ENCODE measurements at regions not wholly inside any gene's neighbourhood (a gene's known extent, or its start where the extent isn't known, plus 50 kb on each side); places are given as distances from the start of the nearest gene placed in this dataset.

GRCh38 chr4:27714073-27714472 is 853.4 kb downstream of the STIM2 start:
- FAIRE-seq (no peak), DNase-seq (no peak)
- H3K36me3 ChIP-seq (ENCODE audit: control insufficient read depth in 2 of 3, insufficient read depth in 3 of 3, low read length in 3 of 3) = no peaks in the 10 kb centered on the region
- intact Hi-C loops (cut with DNase I) = no loop called here
- no peak for TF ChIP-seq CTCF (IDR thresholded peaks at IDR 0.05; ENCODE audit: borderline replicate concordance, extremely low read depth, insufficient read depth)
- H3K9me3 ChIP-seq (ENCODE audit: control insufficient read depth in 2 of 3, insufficient read depth in 1 of 3, low read length in 3 of 3) = no peaks in the 10 kb centered on the region
- H3K27me3 ChIP-seq (ENCODE audit: control insufficient read depth, insufficient read depth, low read length) = no peaks in the 10 kb centered on the region
- no peaks in the 10 kb centered on the region for H3K4me1 ChIP-seq (ENCODE audit: control insufficient read depth in 2 of 3, insufficient read depth in 2 of 3, low read depth in 1 of 3, low read length in 3 of 3)
- no peak overlapping the region for H3K27ac ChIP-seq (ENCODE audit: low read depth in 2 of 2, low read length in 2 of 2)
- no peak overlapping the region for H3K9ac ChIP-seq (ENCODE audit: low read length in 3 of 3)
- H3K4me3 ChIP-seq (ENCODE audit: low read length in 3 of 3) = no peak overlapping the region

- no peak overlapping the region for H3K4me3 ChIP-seq (ENCODE audit: low read length in 3 of 3)
- FAIRE-seq (no peak), DNase-seq (no peak)
- H3K9ac ChIP-seq (ENCODE audit: low read length in 3 of 3) = no peak overlapping the region
- intact Hi-C loops (cut with DNase I) = no loop called here
- no peaks in the 10 kb centered on the region for H3K9me3 ChIP-seq (ENCODE audit: control insufficient read depth in 2 of 3, insufficient read depth in 1 of 3, low read length in 3 of 3)
- no peaks in the 10 kb centered on the region for H3K36me3 ChIP-seq (ENCODE audit: control insufficient read depth in 2 of 3, insufficient read depth in 3 of 3, low read length in 3 of 3)
- H3K27ac ChIP-seq (ENCODE audit: low read depth in 2 of 2, low read length in 2 of 2) = no peak overlapping the region
- no peak for TF ChIP-seq CTCF (IDR thresholded peaks at IDR 0.05; ENCODE audit: borderline replicate concordance, extremely low read depth, insufficient read depth)
- H3K27me3 ChIP-seq (ENCODE audit: control insufficient read depth, insufficient read depth, low read length) = no peaks in the 10 kb centered on the region
- no peaks in the 10 kb centered on the region for H3K4me1 ChIP-seq (ENCODE audit: control insufficient read depth in 2 of 3, insufficient read depth in 2 of 3, low read depth in 1 of 3, low read length in 3 of 3)
Measured at GRCh38 chr4:27716693-27717430, 856.2 kb downstream of the STIM2 start.

GRCh38 chr4:27717431-27717755 is 856.8 kb downstream of the STIM2 start:
- no peak for FAIRE-seq
- H3K27me3 ChIP-seq (ENCODE audit: control insufficient read depth, insufficient read depth, low read length) = no peaks in the 10 kb centered on the region
- intact Hi-C loops (cut with DNase I) = no loop called here
- no peaks in the 10 kb centered on the region for H3K4me1 ChIP-seq (ENCODE audit: control insufficient read depth in 2 of 3, insufficient read depth in 2 of 3, low read depth in 1 of 3, low read length in 3 of 3)
- no peak for DNase-seq
- H3K9me3 ChIP-seq (ENCODE audit: control insufficient read depth in 2 of 3, insufficient read depth in 1 of 3, low read length in 3 of 3) = no peaks in the 10 kb centered on the region
- H3K9ac ChIP-seq (ENCODE audit: low read length in 3 of 3) = no peak overlapping the region
- no peak overlapping the region for H3K4me3 ChIP-seq (ENCODE audit: low read length in 3 of 3)
- no peak for TF ChIP-seq CTCF (IDR thresholded peaks at IDR 0.05; ENCODE audit: borderline replicate concordance, extremely low read depth, insufficient read depth)
- H3K27ac ChIP-seq (ENCODE audit: low read depth in 2 of 2, low read length in 2 of 2) = no peak overlapping the region
- no peaks in the 10 kb centered on the region for H3K36me3 ChIP-seq (ENCODE audit: control insufficient read depth in 2 of 3, insufficient read depth in 3 of 3, low read length in 3 of 3)
